ENCODE measurements at regions not wholly inside any gene's neighbourhood (a gene's known extent, or its start where the extent isn't known, plus 50 kb on each side); places are given as distances from the start of the nearest gene placed in this dataset.
"Not testable (repeated sequence)": the region's sequence is repeated elsewhere in the genome, so short reads cannot be mapped to it uniquely, and the experiment has no call there.

- peak; percentile 11 for DNase-seq
Measured at GRCh38 chr2:187055463-187055862, 206.5 kb upstream of the ZSWIM2 start.

DNA sequence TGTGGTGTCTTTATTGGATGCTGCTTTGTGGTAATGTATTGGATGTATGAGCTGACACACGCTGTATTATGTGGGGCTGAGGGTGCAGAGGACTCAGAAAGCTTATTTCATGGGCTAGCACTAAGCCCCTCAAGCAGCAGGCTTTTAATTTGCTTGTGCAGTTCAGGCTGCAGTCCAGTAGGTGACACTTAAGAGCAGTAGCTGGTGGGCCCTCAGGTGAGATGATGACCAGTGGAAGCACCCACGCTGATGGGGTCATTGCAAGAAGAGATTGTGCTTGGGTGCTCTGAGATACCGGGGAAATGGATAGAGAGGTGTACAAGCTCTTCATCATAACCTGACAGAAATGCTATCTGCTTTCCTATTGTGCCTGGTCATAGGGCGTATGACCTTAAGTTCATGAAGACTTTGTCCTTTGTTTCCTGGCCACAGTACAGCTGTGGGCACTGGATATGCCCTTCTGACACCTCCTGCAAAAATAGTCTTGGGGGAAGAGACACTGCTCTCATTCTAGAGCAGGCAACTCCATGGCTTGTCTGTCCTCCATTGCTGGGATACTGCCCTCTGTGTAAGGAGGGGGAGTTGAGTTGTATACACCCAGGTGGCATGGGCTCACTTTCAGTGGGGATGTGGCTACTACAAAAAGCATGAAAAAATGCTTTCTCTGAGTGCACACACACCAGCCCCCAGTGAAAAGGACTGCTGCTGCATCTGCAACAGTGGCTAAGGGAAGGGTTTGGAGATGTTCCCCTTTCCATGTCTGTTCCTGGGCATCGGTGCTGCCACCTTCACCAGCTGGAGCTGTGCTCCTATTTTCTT, 205.7 kb upstream of the ZSWIM2 start:
- DNase-seq, result no peak

GRCh38 chr2:187051350-187051749, 202.4 kb upstream of the ZSWIM2 start:
- no peak for DNase-seq

DNA sequence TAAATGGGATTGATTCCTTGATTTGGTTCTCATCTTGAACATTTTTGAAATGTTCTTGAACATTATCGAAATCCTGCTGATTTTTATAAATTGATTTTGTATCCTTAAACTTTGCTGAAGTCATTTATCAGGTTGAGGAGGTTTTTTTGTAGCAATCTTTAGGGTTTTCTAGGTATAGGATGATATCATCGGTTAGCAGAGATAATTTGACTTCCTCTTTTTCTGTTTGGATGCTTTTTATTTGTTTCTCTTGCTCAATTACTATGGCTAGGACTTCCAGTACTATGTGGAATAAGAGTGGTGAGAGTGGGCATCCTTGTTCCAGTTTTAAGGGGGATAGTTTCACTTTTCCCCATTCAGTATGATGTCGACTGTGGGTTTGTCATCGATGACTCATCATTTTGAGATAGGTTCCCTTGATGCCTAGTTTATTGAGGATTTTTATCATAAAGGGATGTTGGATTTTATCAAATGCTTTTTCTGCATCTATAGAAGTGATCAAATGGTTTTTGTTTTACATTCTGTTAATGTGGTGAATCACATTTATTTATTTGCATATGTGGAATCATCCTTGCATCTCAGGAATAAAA, 201.5 kb upstream of the ZSWIM2 start:
- DNase-seq, result peak; percentile 2

DNA sequence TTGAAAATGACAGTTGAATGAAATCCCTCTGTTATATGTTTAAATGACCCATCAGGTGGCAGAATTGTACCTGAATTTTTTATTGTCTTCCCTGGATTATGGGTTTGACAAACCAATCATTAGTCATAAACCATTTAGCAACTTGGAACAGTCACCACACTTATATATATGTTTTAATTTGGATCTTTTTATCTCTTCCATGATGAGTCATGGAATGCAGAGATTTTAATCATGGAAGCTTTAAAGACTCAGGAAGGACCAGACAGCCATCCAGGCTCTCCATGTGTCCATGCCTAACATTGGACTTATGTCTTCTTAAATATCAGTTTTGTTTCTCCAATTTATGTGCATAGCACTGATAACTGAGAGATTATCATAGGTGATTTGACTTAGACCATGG, 188.3 kb upstream of the ZSWIM2 start:
- DNase-seq, result no peak

DNA sequence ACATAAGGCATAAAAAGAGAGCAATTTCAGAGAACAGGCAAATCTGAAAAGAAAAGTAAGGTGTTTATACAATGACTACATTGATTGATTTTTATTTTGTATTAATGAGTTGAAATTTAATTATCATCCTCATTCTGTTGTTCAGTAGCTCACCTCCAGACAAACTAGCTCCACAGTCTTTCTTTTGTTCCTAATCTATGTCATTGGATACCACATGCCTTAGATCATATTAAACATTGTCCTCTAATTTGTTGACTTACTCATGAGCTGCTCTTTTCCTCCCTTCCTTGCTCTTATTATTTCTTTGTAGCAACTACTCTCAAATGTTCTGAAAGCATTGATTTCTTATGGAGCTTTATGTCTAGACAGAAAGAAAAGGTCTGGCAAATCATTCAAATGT, 185.5 kb upstream of the ZSWIM2 start:
- DNase-seq, result no peak

DNA sequence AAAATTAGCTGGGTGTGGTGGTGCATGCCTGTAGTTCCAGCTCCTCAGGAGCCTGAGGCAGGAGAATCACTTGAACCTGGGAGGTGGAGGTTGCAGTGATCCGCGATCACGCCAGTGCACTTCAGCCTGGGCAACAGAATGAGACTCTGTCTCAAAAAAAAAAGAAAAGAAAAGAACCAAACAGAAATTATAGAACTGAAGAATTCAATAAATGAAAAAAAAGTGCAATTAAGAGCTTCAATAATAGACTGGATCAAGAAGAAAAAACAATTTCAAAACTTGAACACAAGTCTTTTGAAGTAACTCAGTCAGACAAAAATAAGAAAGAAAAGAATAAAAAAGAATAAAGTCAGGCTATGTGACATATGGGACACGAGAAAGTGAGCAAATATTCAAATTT, 175.8 kb upstream of the ZSWIM2 start:
- no peak for DNase-seq

DNA sequence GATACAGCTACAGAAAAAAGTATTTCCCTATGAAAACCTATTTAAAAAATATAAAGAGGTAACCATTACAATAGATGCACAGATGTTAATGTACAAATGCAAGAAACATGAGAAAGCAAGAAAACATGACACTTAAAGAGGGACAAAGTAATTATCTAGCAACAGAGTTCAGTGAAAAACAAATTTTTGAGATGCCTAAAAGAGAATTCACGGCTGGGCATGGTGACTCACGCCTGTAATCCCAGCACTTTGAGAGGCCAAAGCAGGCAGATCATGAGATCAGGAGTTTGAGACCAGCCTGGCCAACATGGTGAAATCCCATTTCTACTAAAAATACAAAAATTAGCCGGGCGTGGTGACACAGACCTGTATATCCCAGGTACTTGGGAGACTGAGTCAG, 175.0 kb upstream of the ZSWIM2 start:
- not testable (repeated sequence) for DNase-seq

DNA sequence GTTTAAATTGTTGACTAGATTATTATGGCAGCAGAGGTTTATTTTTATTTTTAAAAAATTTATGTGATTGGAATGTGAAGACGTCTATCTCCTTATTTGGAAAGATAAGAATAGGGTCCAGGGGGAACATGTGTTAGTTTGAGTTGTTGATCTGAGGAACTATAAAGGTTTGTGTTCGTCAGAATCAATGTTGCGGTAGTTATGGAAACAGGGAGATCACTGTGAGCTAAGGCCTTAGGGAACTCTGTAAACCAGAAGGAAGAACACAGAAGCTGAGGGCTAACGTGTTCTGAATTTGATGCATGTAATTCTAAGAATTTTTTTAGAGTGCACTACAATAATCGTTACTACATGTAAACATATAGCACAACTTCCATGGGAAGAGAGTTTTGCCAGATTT, 168.5 kb upstream of the ZSWIM2 start:
- no peak for DNase-seq

DNA sequence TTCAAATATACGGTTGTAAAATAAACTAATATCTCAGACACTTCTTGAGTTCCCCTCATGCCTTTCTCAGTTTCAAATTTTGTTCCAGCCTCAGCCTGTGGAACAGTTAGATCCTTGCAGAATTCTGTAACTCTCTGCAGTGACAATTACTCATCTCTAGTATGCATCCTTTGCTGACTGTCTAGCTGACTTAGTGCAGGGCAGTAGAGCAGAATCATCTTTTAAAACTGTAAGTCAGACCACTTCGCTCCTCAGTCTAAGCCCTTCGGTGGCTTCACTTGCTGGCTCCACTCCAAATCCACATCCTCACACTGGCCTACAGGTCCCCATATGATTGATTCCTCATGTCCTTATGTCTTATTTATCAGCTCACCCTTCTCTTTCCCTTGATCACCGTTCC, 164.1 kb upstream of the ZSWIM2 start:
- DNase-seq, result no peak

- no peak for DNase-seq
Measured at GRCh38 chr2:187011206-187011832, 162.3 kb upstream of the ZSWIM2 start.

GRCh38 chr2:187009483-187010239, 160.7 kb upstream of the ZSWIM2 start:
- DNase-seq, result no peak

- DNase-seq, result no peak
Measured at GRCh38 chr2:187008111-187008510, 159.1 kb upstream of the ZSWIM2 start.

DNA sequence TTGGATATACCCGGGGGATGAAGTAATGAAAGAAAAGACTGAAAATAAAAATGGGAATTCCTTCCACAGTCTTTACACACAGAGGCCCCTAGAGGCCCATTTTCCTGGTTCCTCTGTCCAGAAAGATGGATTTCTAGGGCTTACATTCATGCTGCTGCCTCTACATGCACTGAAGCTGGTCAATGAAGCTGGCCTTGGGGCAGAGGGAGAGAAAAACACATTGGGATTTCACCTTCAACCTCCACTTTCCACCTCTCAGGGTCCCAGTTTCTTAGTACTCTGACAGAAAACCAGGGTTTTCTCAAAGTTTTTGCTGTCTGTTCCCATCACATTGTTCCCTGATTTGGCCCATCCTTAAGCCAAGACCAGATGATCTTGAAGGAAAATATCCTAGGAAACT, 154.6 kb upstream of the ZSWIM2 start:
- DNase-seq, result no peak

GRCh38 chr2:187003038-187003554, 154.1 kb upstream of the ZSWIM2 start:
- no peak for DNase-seq

- no peak for DNase-seq
Measured at GRCh38 chr2:187002242-187002641, 153.3 kb upstream of the ZSWIM2 start.

DNA sequence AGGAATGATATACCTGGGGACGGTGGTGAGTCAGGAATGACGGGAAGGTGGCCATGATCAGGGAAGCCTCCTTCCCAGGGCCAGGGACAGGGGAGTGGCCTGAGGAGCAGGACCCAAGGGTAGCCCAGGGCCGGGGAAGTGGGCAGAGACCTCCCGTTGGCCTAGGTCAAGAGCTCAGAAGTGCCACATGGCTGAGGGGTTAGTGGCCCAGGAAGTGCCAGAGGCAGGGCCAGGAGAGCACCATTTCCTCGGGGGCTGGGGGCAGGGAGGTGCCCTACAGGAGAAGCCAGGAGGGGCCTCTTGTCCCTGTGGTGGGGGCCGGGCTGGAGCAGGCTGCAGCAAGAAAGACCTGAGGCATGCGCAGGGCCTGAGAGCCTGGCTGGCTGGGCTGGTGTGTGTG, 152.3 kb upstream of the ZSWIM2 start:
- DNase-seq, result no peak

GRCh38 chr2:186995092-186995491, 146.1 kb upstream of the ZSWIM2 start:
- DNase-seq, result no peak

DNA sequence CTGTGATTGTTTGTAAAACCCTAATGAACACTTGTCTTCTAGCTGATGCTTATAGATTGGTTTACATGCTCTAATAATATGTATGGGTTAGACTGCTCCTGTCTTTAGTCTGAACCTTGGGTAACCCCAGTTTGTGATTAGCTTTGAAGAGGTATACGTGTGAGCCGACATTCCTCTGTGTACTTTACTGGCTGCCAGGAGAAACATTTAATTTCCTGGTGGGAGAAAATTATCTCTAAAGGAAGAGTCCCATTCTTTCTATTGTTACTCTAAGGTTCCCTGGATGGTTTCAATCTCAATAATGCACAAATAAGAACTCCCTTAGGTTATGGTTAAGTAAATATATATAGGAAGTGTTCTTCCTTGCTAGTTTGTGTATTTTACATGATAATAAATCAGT, 143.6 kb upstream of the ZSWIM2 start:
- DNase-seq, result no peak

- DNase-seq, result no peak
Measured at GRCh38 chr2:186991766-186992417, 142.9 kb upstream of the ZSWIM2 start.

GRCh38 chr2:186984966-186985365, 136.0 kb upstream of the ZSWIM2 start:
- no peak for DNase-seq

DNA sequence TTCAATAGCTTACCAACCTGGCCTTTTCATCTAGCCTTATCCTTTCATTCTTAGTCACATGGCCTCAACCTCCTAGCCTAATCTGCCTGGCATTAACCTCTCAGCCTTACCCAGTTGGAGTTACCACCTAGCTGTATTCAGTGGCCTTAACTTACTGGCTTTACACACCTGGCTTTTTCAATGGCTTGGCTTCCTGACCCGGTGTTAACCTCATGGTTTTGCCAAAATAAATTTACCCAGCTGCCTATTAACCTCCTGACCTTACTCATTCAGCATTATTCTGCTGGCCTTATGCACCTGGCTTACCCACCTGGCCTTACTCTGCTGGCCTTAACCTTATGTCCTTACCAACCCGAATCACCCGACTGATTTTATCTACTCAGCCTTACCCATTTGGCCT, 135.5 kb upstream of the ZSWIM2 start:
- no peak for DNase-seq

Data from inflammatory macrophage treated with lipopolysaccharide for 4 hours (primary cell).